ENCODE measurements at regions not wholly inside any gene's neighbourhood (a gene's known extent, or its start where the extent isn't known, plus 50 kb on each side); places are given as distances from the start of the nearest gene placed in this dataset.

GRCh38 chr10:78983608-78984007, 85.2 kb upstream of the ZMIZ1 start:
- no peak for DNase-seq (ENCODE audit: extremely low read depth, low read depth)

- DNase-seq (ENCODE audit: extremely low read depth, low read depth), result no peak
Observed at GRCh38 chr10:78985973-78986818, 82.6 kb upstream of the ZMIZ1 start.

- DNase-seq (ENCODE audit: extremely low read depth, low read depth), result no peak
Observed at GRCh38 chr10:78991187-78991586, 77.6 kb upstream of the ZMIZ1 start.

GRCh38 chr10:78992333-78992732, 76.4 kb upstream of the ZMIZ1 start:
- no peak for DNase-seq (ENCODE audit: extremely low read depth, low read depth)

GRCh38 chr10:78993261-78993945, 75.4 kb upstream of the ZMIZ1 start:
- no peak for DNase-seq (ENCODE audit: extremely low read depth, low read depth)

- DNase-seq (ENCODE audit: extremely low read depth, low read depth), result no peak
Observed at GRCh38 chr10:78995987-78996791, 72.6 kb upstream of the ZMIZ1 start.

- no peak for DNase-seq (ENCODE audit: extremely low read depth, low read depth)
Observed at GRCh38 chr10:78996792-78997129, 72.0 kb upstream of the ZMIZ1 start.

GRCh38 chr10:78997635-78998618, 70.8 kb upstream of the ZMIZ1 start:
- DNase-seq (ENCODE audit: extremely low read depth, low read depth), result no peak

GRCh38 chr10:79001082-79001885, 67.5 kb upstream of the ZMIZ1 start:
- no peak for DNase-seq (ENCODE audit: extremely low read depth, low read depth)

GRCh38 chr10:79002336-79002735, 66.4 kb upstream of the ZMIZ1 start:
- DNase-seq (ENCODE audit: extremely low read depth, low read depth), result no peak

GRCh38 chr10:79003183-79004100, 65.3 kb upstream of the ZMIZ1 start:
- DNase-seq (ENCODE audit: extremely low read depth, low read depth), result no peak

GRCh38 chr10:79004311-79004710, 64.5 kb upstream of the ZMIZ1 start:
- no peak for DNase-seq (ENCODE audit: extremely low read depth, low read depth)

- DNase-seq (ENCODE audit: extremely low read depth, low read depth), result no peak
Observed at GRCh38 chr10:79005126-79005810, 63.5 kb upstream of the ZMIZ1 start.

- DNase-seq (ENCODE audit: extremely low read depth, low read depth), result no peak
Observed at GRCh38 chr10:79007018-79007417, 61.7 kb upstream of the ZMIZ1 start.

GRCh38 chr10:79007421-79008319, 61.1 kb upstream of the ZMIZ1 start:
- no peak for DNase-seq (ENCODE audit: extremely low read depth, low read depth)

GRCh38 chr10:79009145-79009544, 59.6 kb upstream of the ZMIZ1 start:
- DNase-seq (ENCODE audit: extremely low read depth, low read depth), result no peak

GRCh38 chr10:79012567-79012966, 56.2 kb upstream of the ZMIZ1 start:
- no peak for DNase-seq (ENCODE audit: extremely low read depth, low read depth)
